ENCODE measurements at regions not wholly inside any gene's neighbourhood (a gene's known extent, or its start where the extent isn't known, plus 50 kb on each side); places are given as distances from the start of the nearest gene placed in this dataset.
A peak's percentile ranks its signal among the peaks of the same experiment; 100 is the strongest.

GRCh38 chr1:93734999-93735398 lies 53.4 kb upstream of the BCAR3 start:
- Mint-ChIP-seq H3K27me3 (no peaks in the 10 kb centered on the region), H3K27ac (no peak overlapping the region), H3K4me3 (no peak overlapping the region), H3K4me1 (ENCODE audit: low read depth) (no peaks in the 10 kb centered on the region), H3K9me3 (no peaks in the 10 kb centered on the region), H3K36me3 (ENCODE audit: low read depth) (no peaks in the 10 kb centered on the region)
- ATAC-seq (no peak), DNase-seq (no peak)
- ChIA-PET CTCF (interaction anchor here (0.8 to 1.3 kb wide), 2 partner anchors 49 to 105 kb away, joined by 3 to 4 read pairs; no protein-coding TSS in a partner anchor), POLR2A (no interaction called here)
- intact Hi-C loops (cut with micrococcal nuclease), result no loop called here
- TF ChIP-seq CTCF (IDR thresholded peaks at IDR 0.05), result peak; percentile 24

GRCh38 chr1:93733340-93733739 lies 51.7 kb upstream of the BCAR3 start:
- Mint-ChIP-seq H3K4me3 (no peak overlapping the region), H3K36me3 (ENCODE audit: low read depth) (no peaks in the 10 kb centered on the region), H3K27me3 (no peaks in the 10 kb centered on the region), H3K4me1 (ENCODE audit: low read depth) (no peaks in the 10 kb centered on the region), H3K9me3 (no peaks in the 10 kb centered on the region), H3K27ac (no peak overlapping the region)
- DNase-seq (no peak), ATAC-seq (no peak)
- intact Hi-C loops (cut with micrococcal nuclease), result no loop called here
- POLR2A ChIA-PET, result interaction anchor here (1.1 kb wide), 1 partner anchor 8 kb away, joined by 3 read pairs; no protein-coding TSS in a partner anchor
- CTCF ChIA-PET, result interaction anchor here (1.4 kb wide), 1 partner anchor 80 kb away, joined by 5 read pairs; no protein-coding TSS in a partner anchor
- TF ChIP-seq CTCF (IDR thresholded peaks at IDR 0.05), result no peak

GRCh38 chr1:93732514-93732913 lies 50.9 kb upstream of the BCAR3 start:
- CTCF ChIA-PET, result interaction anchor here (0.6 kb wide), 1 partner anchor 20 kb away, joined by 3 read pairs; no protein-coding TSS in a partner anchor
- DNase-seq, result no peak
- Mint-ChIP-seq H3K9me3 (no peaks in the 10 kb centered on the region), H3K36me3 (ENCODE audit: low read depth) (no peaks in the 10 kb centered on the region), H3K4me1 (ENCODE audit: low read depth) (no peaks in the 10 kb centered on the region), H3K27ac (no peak overlapping the region), H3K27me3 (no peaks in the 10 kb centered on the region), H3K4me3 (no peak overlapping the region)
- intact Hi-C loops (cut with micrococcal nuclease), result no loop called here
- POLR2A ChIA-PET, result interaction anchor here (1.1 kb wide), 1 partner anchor 9 kb away, joined by 3 read pairs; no protein-coding TSS in a partner anchor
- ATAC-seq, result no peak
- TF ChIP-seq CTCF (IDR thresholded peaks at IDR 0.05), result no peak

Measured in activated CD8-positive, alpha-beta T cell treated with anti-CD3 and anti-CD28 coated beads for 36 hours (primary cell).